OCI-M1 (cell line): ENCODE measurements at regions not wholly inside any gene's neighbourhood (a gene's known extent, or its start where the extent isn't known, plus 50 kb on each side); places are given as distances from the start of the nearest gene placed in this dataset.
"Not testable (repeated sequence)": the region's sequence is repeated elsewhere in the genome, so short reads cannot be mapped to it uniquely, and the experiment has no call there.

ENCODE experiments used
- DNase-seq: peaks from one replicate; lab custom pipeline; 2025; lab: John Stamatoyannopoulos, UW

GRCh38 chr16:79977940-79978836 is 377.7 kb upstream of the MAF start:
- DNase-seq, result no peak

GRCh38 chr16:79973320-79973719 is 372.8 kb upstream of the MAF start:
- DNase-seq, result no peak

GRCh38 chr16:79972053-79972704 is 371.6 kb upstream of the MAF start:
- DNase-seq, result peak; percentile 87

GRCh38 chr16:79971237-79971572 is 370.7 kb upstream of the MAF start:
- no peak for DNase-seq

- DNase-seq, result peak; percentile 93
These were observed 370.2 kb upstream of the MAF start for GRCh38 chr16:79970551-79971236.

GRCh38 chr16:79970087-79970486 is 369.6 kb upstream of the MAF start:
- DNase-seq, result peak; percentile 42

- no peak for DNase-seq
These were observed 368.9 kb upstream of the MAF start for GRCh38 chr16:79969458-79969857.

- DNase-seq, result no peak
These were observed 365.7 kb upstream of the MAF start for GRCh38 chr16:79966226-79966625.

GRCh38 chr16:79965718-79966117 is 365.2 kb upstream of the MAF start:
- DNase-seq, result no peak

GRCh38 chr16:79964104-79964503 is 363.6 kb upstream of the MAF start:
- DNase-seq, result no peak

GRCh38 chr16:79962962-79963361 is 362.4 kb upstream of the MAF start:
- no peak for DNase-seq

GRCh38 chr16:79959226-79959625 is 358.7 kb upstream of the MAF start:
- no peak for DNase-seq

- DNase-seq, result no peak
These were observed 354.6 kb upstream of the MAF start for GRCh38 chr16:79954921-79955705.

GRCh38 chr16:79950932-79951719 is 350.6 kb upstream of the MAF start:
- DNase-seq, result peak; percentile 62

GRCh38 chr16:79949417-79949816 is 348.9 kb upstream of the MAF start:
- no peak for DNase-seq

GRCh38 chr16:79947771-79948170 is 347.2 kb upstream of the MAF start:
- DNase-seq, result no peak

GRCh38 chr16:79946252-79946651 is 345.7 kb upstream of the MAF start:
- no peak for DNase-seq

- no peak for DNase-seq
These were observed 343.2 kb upstream of the MAF start for GRCh38 chr16:79943736-79944135.

- no peak for DNase-seq
These were observed 338.0 kb upstream of the MAF start for GRCh38 chr16:79938575-79938974.

- DNase-seq, result not testable (repeated sequence)
These were observed 337.1 kb upstream of the MAF start for GRCh38 chr16:79937671-79938070.

- DNase-seq, result no peak
These were observed 333.1 kb upstream of the MAF start for GRCh38 chr16:79933603-79934002.
